Tibial nerve (tissue), 4 donors: ENCODE measurements at regions not wholly inside any gene's neighbourhood (a gene's known extent, or its start where the extent isn't known, plus 50 kb on each side); places are given as distances from the start of the nearest gene placed in this dataset.

Experiments
- DNase-seq, 2 donors: peaks; one replicate each; pipeline ENCODE4 v3.0.0-alpha.2; 2019; ENCODE audit warnings: low spot score in 2 of 2
- H3K27ac ChIP-seq, 4 donors: fragments of 200-600 bp; sonication (generic) in 3 of 4; one replicate each; pipeline ENCODE4 v1.5.1; 2017 to 2019; ENCODE audit warnings: mild to moderate bottlenecking in 1 of 4
- H3K27me3 ChIP-seq, 2 donors: fragments of 200-600 bp; sonication (generic) in 1 of 2; one replicate each; pipeline versions ENCODE4 v1.5.1 to v1.6.0; 2017 to 2019
- H3K36me3 ChIP-seq, 3 donors: fragments of 200-600 bp; sonication (generic); one replicate each; pipeline ENCODE4 v1.5.1; 2018 to 2019
- H3K4me1 ChIP-seq, 4 donors: fragments of 200-600 bp; sonication (generic) in 3 of 4; one replicate each; pipeline ENCODE4 v1.5.1; 2017 to 2019
- H3K4me3 ChIP-seq, 4 donors: fragments of 200-600 bp; sonication (generic) in 3 of 4; one replicate each; pipeline ENCODE4 v1.5.1; 2017 to 2019; ENCODE audit warnings: mild to moderate bottlenecking in 1 of 4, moderate library complexity in 1 of 4
- H3K9me3 ChIP-seq, 4 donors: fragments of 200-600 bp; sonication (generic) in 3 of 4; one replicate each; pipeline ENCODE4 v1.5.1; 2017 to 2019
- EP300 ChIP-seq, 2 donors: sonication (generic); formaldehyde crosslinking; IDR thresholded peaks; one replicate each; pipeline ENCODE4 v1.6.1; 2017; ENCODE audit warnings: antibody characterized with exemption in 2 of 2, mild to moderate bottlenecking in 1 of 2
- POLR2A ChIP-seq, 2 donors: fragments of 450-650 bp; IDR thresholded peaks; one replicate each; pipeline ENCODE4 v1.6.1; 2017; ENCODE audit warnings: antibody characterized with exemption in 2 of 2, mild to moderate bottlenecking in 2 of 2, moderate library complexity in 2 of 2
- WGBS, 2 donors: methylation state at CpG; one replicate each; pipeline ENCODE4 v1.1.5; 2018; 5-methylcytosine and 5-hydroxymethylcytosine counted together
- TF ChIP-seq, protein P1 (sequence below), 5 experiments: fragments of 200-600 bp in 3 of 5; fragments of 450-650 bp in 2 of 5; sonication (generic) in 3 of 5; IDR thresholded peaks; one replicate each; pipeline ENCODE4 v1.5.1; 2016 to 2019; ENCODE audit warnings: antibody characterized with exemption in 5 of 5, mild to moderate bottlenecking in 3 of 5, moderate library complexity in 2 of 5

DNA sequence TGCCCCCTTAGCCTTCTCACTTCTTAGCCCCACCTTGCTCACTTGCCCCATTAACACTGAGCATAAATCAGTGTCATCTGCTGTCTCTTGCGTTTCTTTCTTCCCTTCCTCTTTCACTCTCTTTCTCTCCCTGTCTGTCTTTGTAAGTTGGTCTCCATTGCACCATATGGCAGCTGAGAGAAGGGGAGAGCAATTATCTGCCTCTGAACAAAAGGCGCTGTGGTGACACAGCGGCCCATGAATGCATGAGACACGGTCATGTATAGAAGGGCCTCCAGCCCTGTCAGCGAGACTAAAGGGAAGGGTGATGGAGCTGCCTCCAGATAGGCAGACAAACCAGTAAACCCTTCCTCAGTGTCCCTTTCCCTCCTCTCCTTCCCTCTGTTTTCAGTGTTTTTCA is 88.8 kb upstream of the PCDH18 start:
- H3K4me3 ChIP-seq, result no peak overlapping the region
- WGBS, 2 donors, result 58 to 69% methylated on average over 5 of the region's 5 CpGs
- DNase-seq, result no peak
- no peaks in the 10 kb centered on the region for H3K4me1 ChIP-seq
- no peak overlapping the region for H3K27ac ChIP-seq
- no peak for TF ChIP-seq EP300 (IDR thresholded peaks at IDR 0.05)
- TF ChIP-seq POLR2A (IDR thresholded peaks at IDR 0.05), result no peak
- TF ChIP-seq, protein P1, sequence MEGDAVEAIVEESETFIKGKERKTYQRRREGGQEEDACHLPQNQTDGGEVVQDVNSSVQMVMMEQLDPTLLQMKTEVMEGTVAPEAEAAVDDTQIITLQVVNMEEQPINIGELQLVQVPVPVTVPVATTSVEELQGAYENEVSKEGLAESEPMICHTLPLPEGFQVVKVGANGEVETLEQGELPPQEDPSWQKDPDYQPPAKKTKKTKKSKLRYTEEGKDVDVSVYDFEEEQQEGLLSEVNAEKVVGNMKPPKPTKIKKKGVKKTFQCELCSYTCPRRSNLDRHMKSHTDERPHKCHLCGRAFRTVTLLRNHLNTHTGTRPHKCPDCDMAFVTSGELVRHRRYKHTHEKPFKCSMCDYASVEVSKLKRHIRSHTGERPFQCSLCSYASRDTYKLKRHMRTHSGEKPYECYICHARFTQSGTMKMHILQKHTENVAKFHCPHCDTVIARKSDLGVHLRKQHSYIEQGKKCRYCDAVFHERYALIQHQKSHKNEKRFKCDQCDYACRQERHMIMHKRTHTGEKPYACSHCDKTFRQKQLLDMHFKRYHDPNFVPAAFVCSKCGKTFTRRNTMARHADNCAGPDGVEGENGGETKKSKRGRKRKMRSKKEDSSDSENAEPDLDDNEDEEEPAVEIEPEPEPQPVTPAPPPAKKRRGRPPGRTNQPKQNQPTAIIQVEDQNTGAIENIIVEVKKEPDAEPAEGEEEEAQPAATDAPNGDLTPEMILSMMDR (IDR thresholded peaks at IDR 0.05), result no peak
- no peaks in the 10 kb centered on the region for H3K27me3 ChIP-seq
- H3K36me3 ChIP-seq, result no peaks in the 10 kb centered on the region
- no peaks in the 10 kb centered on the region for H3K9me3 ChIP-seq

DNA sequence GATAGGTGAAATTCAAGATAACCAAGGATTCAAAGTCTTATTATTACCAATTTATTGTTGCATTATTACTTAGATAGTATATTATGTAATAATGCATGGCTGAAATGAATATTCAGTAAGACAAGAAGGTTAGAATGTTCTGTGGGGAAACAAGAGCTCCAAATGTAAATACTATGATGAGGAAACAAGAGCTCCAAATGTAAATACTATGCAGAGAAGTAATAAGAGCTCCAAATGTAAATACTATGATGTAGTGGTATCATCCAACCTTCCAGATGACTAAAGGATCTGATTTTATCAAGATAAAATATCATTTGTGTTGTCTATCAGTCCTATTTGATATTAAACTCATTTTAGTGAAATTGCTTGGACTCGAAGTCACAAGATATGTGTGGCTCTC is 82.2 kb upstream of the PCDH18 start:
- Histone ChIP-seq H3K9me3 (no peaks in the 10 kb centered on the region), H3K27me3 (no peaks in the 10 kb centered on the region), H3K4me3 (no peak overlapping the region), H3K27ac (no peak overlapping the region), H3K36me3 (no peaks in the 10 kb centered on the region), H3K4me1 (peaks cover 0 to 12% (median 0%) of the 10 kb centered on the region in 4 donors)
- 93 to 100% methylated on average over 1 of the region's 1 CpG for WGBS, 2 donors
- no peak for DNase-seq
- TF ChIP-seq EP300 (IDR thresholded peaks at IDR 0.05) (no peak), POLR2A (IDR thresholded peaks at IDR 0.05) (no peak)
- TF ChIP-seq, protein P1 (IDR thresholded peaks at IDR 0.05), result no peak

DNA sequence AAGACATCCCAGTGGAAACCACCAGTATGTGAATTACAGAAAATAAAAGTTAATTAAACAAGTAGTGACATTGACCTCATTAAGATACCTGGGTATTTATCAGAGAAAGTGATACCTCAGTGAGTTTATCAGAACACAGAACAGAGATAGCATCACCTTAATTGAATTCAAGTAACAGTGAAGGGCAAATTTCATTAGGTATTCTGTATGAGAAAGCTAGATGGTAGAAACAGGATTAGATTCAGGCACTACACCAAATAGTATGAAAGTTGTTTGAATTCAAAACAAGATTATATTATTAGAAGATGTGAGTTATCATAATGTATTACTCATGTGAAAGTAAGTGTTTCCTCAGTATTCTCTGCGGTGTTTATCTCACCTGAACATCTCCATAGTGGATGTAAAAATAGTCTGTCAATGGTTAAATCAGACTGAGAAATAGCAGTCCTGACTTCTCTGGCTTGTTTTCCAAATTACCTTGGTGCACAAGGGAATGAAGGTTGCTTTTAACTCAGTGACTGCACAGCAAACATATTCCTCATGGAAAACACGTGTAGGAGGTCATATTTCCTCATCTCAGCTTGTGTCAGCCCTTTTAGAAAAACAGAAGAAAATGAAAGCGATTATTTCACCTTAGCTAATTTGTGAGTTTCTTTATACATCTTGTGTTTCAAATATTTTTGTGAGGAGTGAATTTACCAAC is 79.9 kb upstream of the PCDH18 start:
- Histone ChIP-seq H3K4me3 (no peak overlapping the region), H3K36me3 (no peaks in the 10 kb centered on the region), H3K27me3 (no peaks in the 10 kb centered on the region), H3K9me3 (no peaks in the 10 kb centered on the region), H3K4me1 (peaks cover 0 to 12% (median 0%) of the 10 kb centered on the region in 4 donors), H3K27ac (no peak overlapping the region)
- TF ChIP-seq EP300 (IDR thresholded peaks at IDR 0.05) (no peak), POLR2A (IDR thresholded peaks at IDR 0.05) (no peak)
- TF ChIP-seq, protein P1 (IDR thresholded peaks at IDR 0.05), result no peak
- 54 to 60% methylated on average over 3 of the region's 3 CpGs for WGBS, 2 donors
- DNase-seq, result no peak

DNA sequence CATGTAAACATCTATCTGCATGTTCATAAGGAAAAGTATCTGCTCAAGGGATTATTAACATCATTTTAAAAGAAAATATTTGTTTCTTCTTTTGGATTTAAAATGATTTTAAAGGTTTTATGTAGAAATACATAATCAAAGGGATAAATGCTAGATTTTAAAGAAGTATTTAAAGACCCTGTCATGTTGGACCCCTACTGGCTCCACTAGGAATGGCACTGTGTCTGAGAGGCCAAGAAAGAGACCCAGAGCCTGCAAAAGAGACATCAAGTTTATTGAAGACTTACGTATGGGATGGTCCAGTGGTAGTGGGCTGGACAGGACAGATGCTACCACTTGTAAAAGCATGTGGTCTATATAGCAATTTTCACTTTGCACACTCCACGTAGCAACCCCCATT is 78.7 kb upstream of the PCDH18 start:
- Histone ChIP-seq H3K36me3 (no peaks in the 10 kb centered on the region), H3K4me1 (peaks cover 0 to 12% (median 0%) of the 10 kb centered on the region in 4 donors), H3K27me3 (no peaks in the 10 kb centered on the region), H3K4me3 (no peak overlapping the region), H3K27ac (no peak overlapping the region), H3K9me3 (no peaks in the 10 kb centered on the region)
- no peak for DNase-seq
- no peak for TF ChIP-seq POLR2A (IDR thresholded peaks at IDR 0.05)
- TF ChIP-seq, protein P1 (IDR thresholded peaks at IDR 0.05), result peak in 1 of 5 experiments; percentile 34
- 89 to 96% methylated on average over 2 of the region's 2 CpGs for WGBS, 2 donors

DNA sequence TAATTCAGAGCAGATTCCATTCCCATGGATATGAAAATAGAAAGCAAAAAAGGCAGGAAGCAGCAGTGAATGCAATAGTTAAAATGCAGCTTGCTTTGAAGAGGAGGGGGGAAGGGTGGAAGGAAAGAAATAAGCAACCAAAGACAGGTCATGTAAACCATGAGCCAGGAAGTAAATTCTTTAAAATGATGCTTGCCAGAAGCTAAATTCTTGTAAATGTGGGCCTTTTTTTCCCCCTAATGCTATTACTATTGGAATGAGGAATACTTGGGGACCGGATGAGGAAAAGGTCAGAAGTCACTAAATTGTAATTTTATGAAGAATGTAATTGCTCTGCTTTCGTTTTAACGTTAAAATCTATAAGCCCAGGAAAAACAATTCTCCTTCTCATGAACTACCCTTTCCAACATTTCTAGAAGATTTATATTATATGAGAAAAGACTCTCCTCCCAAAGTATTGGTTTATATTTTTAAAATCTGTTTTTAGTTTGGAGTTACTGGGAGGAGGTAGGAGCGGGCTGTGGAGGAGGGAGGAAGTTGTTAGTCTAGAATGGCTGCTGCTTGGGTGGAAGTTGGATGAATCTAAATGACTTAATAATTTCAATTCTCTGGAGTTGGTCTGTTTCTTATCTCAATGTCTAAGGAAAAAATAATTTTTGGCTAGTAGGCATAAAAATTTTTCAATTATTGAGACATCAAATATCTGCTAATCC is 77.6 kb upstream of the PCDH18 start:
- Histone ChIP-seq H3K27ac (peak overlapping the region in 2 of 4 donors; percentile 10 to 51), H3K4me1 (peaks cover 0 to 12% (median 0%) of the 10 kb centered on the region in 4 donors), H3K9me3 (no peaks in the 10 kb centered on the region), H3K4me3 (peak overlapping the region in 1 of 4 donors; percentile 2), H3K27me3 (no peaks in the 10 kb centered on the region), H3K36me3 (no peaks in the 10 kb centered on the region)
- DNase-seq, result no peak
- no peak for TF ChIP-seq POLR2A (IDR thresholded peaks at IDR 0.05)
- TF ChIP-seq, protein P1 (IDR thresholded peaks at IDR 0.05), result no peak
- no peak for TF ChIP-seq EP300 (IDR thresholded peaks at IDR 0.05)
- WGBS, 2 donors, result 15 to 19% methylated on average over 4 of the region's 4 CpGs
